GM12892 (cell line): ENCODE measurements at regions not wholly inside any gene's neighbourhood (a gene's known extent, or its start where the extent isn't known, plus 50 kb on each side); places are given as distances from the start of the nearest gene placed in this dataset.

Source experiments
- POLR2A ChIP-seq: IDR thresholded peaks from 2 replicates; pipeline ENCODE4 v1.6.1; 2011; ENCODE audit warnings: low read depth, low read length, control low read depth
- TAF1 ChIP-seq: IDR thresholded peaks from 2 replicates; pipeline ENCODE4 v1.6.1; 2011; ENCODE audit warnings: low read depth, mild to moderate bottlenecking, control low read depth, low read length, borderline replicate concordance

DNA sequence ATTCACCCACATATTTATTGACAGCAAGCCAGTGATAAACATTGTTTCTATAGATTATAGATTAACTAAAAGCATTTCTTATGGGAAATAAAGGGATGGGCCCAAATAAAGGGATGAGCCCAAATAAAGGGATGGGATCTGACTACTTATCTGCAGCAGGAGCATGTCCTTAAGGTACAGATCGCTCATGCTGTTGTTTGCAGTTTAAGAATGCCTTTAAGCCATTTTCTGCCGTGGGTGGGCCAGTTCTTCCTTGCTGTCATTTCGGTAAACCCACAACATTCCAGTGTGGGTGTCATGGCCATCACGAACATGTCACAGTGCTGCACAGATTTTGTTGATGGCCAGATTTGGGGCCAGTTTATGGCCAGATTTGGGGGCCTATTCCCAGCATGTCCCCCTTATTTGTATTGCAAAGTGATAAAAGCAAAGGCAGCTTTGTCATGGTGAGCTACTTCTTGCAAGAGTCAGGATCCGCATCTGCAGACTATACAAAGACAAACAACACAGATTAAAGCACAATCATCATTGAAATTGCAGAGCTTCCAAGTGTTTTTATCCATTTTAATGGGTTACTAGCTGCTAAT lies 700.7 kb downstream of the LRFN5 start:
- TF ChIP-seq TAF1 (no peak), POLR2A (no peak)
